HL-60 (cell line): ENCODE measurements at regions not wholly inside any gene's neighbourhood (a gene's known extent, or its start where the extent isn't known, plus 50 kb on each side); places are given as distances from the start of the nearest gene placed in this dataset.

ENCODE experiments used
- CTCF ChIP-seq: IDR thresholded peaks from one replicate; pipeline ENCODE4 v1.5.1; 2011; ENCODE audit warnings: low read length, control low read depth, inconsistent platforms; ENCODE audit not compliant: insufficient read depth
- GABPA ChIP-seq: IDR thresholded peaks from 2 replicates; pipeline ENCODE4 v1.6.1; 2012; ENCODE audit warnings: low read depth
- POLR2AphosphoS5 ChIP-seq: IDR thresholded peaks from 2 replicates; pipeline ENCODE4 v1.6.1; 2012; ENCODE audit warnings: low read depth
- REST ChIP-seq: IDR thresholded peaks from 2 replicates; pipeline ENCODE4 v1.6.1; 2012; ENCODE audit warnings: low read depth; ENCODE audit not compliant: insufficient replicate concordance
- SPI1 ChIP-seq: IDR thresholded peaks from 2 replicates; pipeline ENCODE4 v1.6.1; 2012; ENCODE audit warnings: low read depth, mild to moderate bottlenecking, borderline replicate concordance

- no peak for TF ChIP-seq REST
- no peak for TF ChIP-seq CTCF
- TF ChIP-seq POLR2AphosphoS5: no peak
- TF ChIP-seq SPI1: no peak
- no peak for TF ChIP-seq GABPA
Observed at GRCh38 chr1:115181231-115181630, 91.9 kb upstream of the TSPAN2 start.
